Nephron progenitor cell (in vitro differentiated cells): ENCODE measurements at regions not wholly inside any gene's neighbourhood (a gene's known extent, or its start where the extent isn't known, plus 50 kb on each side); places are given as distances from the start of the nearest gene placed in this dataset.
"Not testable (repeated sequence)": the region's sequence is repeated elsewhere in the genome, so short reads cannot be mapped to it uniquely, and the experiment has no call there.

Experiments
- DNase-seq: peaks from one replicate; pipeline ENCODE4 v3.0.0; 2021
- H3K27ac Mint-ChIP-seq: 2 replicates; pipeline ENCODE4 v1.8.0; 2021; ENCODE audit warnings: mild to moderate bottlenecking, moderate library complexity, mixed read lengths
- H3K27me3 Mint-ChIP-seq: 2 replicates; pipeline ENCODE4 v1.8.0; 2021; ENCODE audit warnings: mild to moderate bottlenecking, low read depth, mixed read lengths; ENCODE audit not compliant: poor library complexity
- H3K36me3 Mint-ChIP-seq: 2 replicates; pipeline ENCODE4 v1.8.0; 2021; ENCODE audit warnings: low read depth, mixed read lengths
- H3K4me1 Mint-ChIP-seq: 2 replicates; pipeline ENCODE4 v1.8.0; 2021; ENCODE audit warnings: mixed read lengths
- H3K4me3 Mint-ChIP-seq: 2 replicates; pipeline ENCODE4 v1.8.0; 2021; ENCODE audit warnings: mild to moderate bottlenecking, moderate library complexity, mixed read lengths
- H3K9me3 Mint-ChIP-seq: 2 replicates; pipeline ENCODE4 v1.8.0; 2021; ENCODE audit warnings: mild to moderate bottlenecking, moderate library complexity, mixed read lengths
- CTCF ChIP-seq: fragments of 200-600 bp; sonication (generic); IDR thresholded peaks from 2 replicates; pipeline ENCODE4 v1.5.0; 2021; ENCODE audit warnings: antibody characterized with exemption

- TF ChIP-seq CTCF, result no peak
Observed at GRCh38 chr10:16014469-16014868, 154.2 kb upstream of the MINDY3 start.

GRCh38 chr10:16016688-16017087 is 156.4 kb upstream of the MINDY3 start:
- Mint-ChIP-seq H3K27ac (no peak overlapping the region), H3K9me3 (peaks cover 31% of the 10 kb centered on the region), H3K27me3 (peaks cover 7% of the 10 kb centered on the region), H3K36me3 (peaks cover 6% of the 10 kb centered on the region), H3K4me3 (no peak overlapping the region), H3K4me1 (no peaks in the 10 kb centered on the region)
- no peak for TF ChIP-seq CTCF
- DNase-seq, result no peak

More at GRCh38 chr10:16014469-16014868, 154.2 kb upstream of the MINDY3 start:
- peaks cover 9% of the 10 kb centered on the region for H3K9me3 Mint-ChIP-seq
- no peaks in the 10 kb centered on the region for H3K36me3 Mint-ChIP-seq
- H3K4me3 Mint-ChIP-seq, result no peak overlapping the region
- DNase-seq, result no peak
- H3K27ac Mint-ChIP-seq, result no peak overlapping the region
- H3K27me3 Mint-ChIP-seq, result peaks cover 10% of the 10 kb centered on the region
- no peaks in the 10 kb centered on the region for H3K4me1 Mint-ChIP-seq

- peaks cover 34% of the 10 kb centered on the region for H3K9me3 Mint-ChIP-seq
- no peak for DNase-seq
- TF ChIP-seq CTCF, result no peak
- no peak overlapping the region for H3K27ac Mint-ChIP-seq
- no peaks in the 10 kb centered on the region for H3K4me1 Mint-ChIP-seq
- H3K4me3 Mint-ChIP-seq, result no peak overlapping the region
- H3K27me3 Mint-ChIP-seq, result peaks cover 7% of the 10 kb centered on the region
- H3K36me3 Mint-ChIP-seq, result peaks cover 6% of the 10 kb centered on the region
Observed at GRCh38 chr10:16020836-16021235, 160.5 kb upstream of the MINDY3 start.

- not testable (repeated sequence) for H3K36me3 Mint-ChIP-seq, H3K9me3 Mint-ChIP-seq, DNase-seq, H3K27ac Mint-ChIP-seq, H3K4me3 Mint-ChIP-seq, H3K27me3 Mint-ChIP-seq, H3K4me1 Mint-ChIP-seq
Observed at GRCh38 chr10:16026832-16027231, 166.5 kb upstream of the MINDY3 start.

GRCh38 chr10:16030562-16030961 is 170.3 kb upstream of the MINDY3 start:
- Mint-ChIP-seq H3K4me3 (no peak overlapping the region), H3K27me3 (peaks cover 10% of the 10 kb centered on the region), H3K36me3 (no peaks in the 10 kb centered on the region), H3K4me1 (peaks cover 8% of the 10 kb centered on the region), H3K27ac (no peak overlapping the region), H3K9me3 (peaks cover 7% of the 10 kb centered on the region)
- TF ChIP-seq CTCF, result no peak
- DNase-seq, result no peak

GRCh38 chr10:16049050-16049449 is 188.7 kb upstream of the MINDY3 start:
- Mint-ChIP-seq H3K27me3 (peaks cover 8% of the 10 kb centered on the region), H3K27ac (no peak overlapping the region), H3K4me3 (no peak overlapping the region), H3K9me3 (no peaks in the 10 kb centered on the region), H3K36me3 (no peaks in the 10 kb centered on the region), H3K4me1 (no peaks in the 10 kb centered on the region)
- no peak for DNase-seq
- TF ChIP-seq CTCF, result no peak
